Glomerular endothelial cell (primary cell): ENCODE measurements at regions not wholly inside any gene's neighbourhood (a gene's known extent, or its start where the extent isn't known, plus 50 kb on each side); places are given as distances from the start of the nearest gene placed in this dataset.
A peak's percentile ranks its signal among the peaks of the same experiment; 100 is the strongest.
"Not testable (repeated sequence)": the region's sequence is repeated elsewhere in the genome, so short reads cannot be mapped to it uniquely, and the experiment has no call there.

ENCODE experiments used
- DNase-seq: peaks from one replicate; pipeline ENCODE4 v3.0.0-alpha.2; 2011; ENCODE audit warnings: low read depth, low spot score; ENCODE audit errors: extremely low read depth

GRCh38 chr1:228887960-228888359 is 152.7 kb downstream of the RHOU start:
- DNase-seq = no peak

- no peak for DNase-seq
Measured at GRCh38 chr1:228889289-228889688, 154.0 kb downstream of the RHOU start.

- no peak for DNase-seq
Measured at GRCh38 chr1:228891272-228892034, 156.2 kb downstream of the RHOU start.

- DNase-seq = not testable (repeated sequence)
Measured at GRCh38 chr1:228892200-228892599, 156.9 kb downstream of the RHOU start.

GRCh38 chr1:228894442-228894989 is 159.2 kb downstream of the RHOU start:
- DNase-seq = no peak

GRCh38 chr1:228897901-228898300 is 162.6 kb downstream of the RHOU start:
- DNase-seq = no peak

- DNase-seq = no peak
Measured at GRCh38 chr1:228898582-228898992, 163.3 kb downstream of the RHOU start.

- no peak for DNase-seq
Measured at GRCh38 chr1:228899421-228899956, 164.2 kb downstream of the RHOU start.

- DNase-seq = no peak
Measured at GRCh38 chr1:228900099-228900885, 165.0 kb downstream of the RHOU start.

- DNase-seq = no peak
Measured at GRCh38 chr1:228900886-228901392, 165.7 kb downstream of the RHOU start.

GRCh38 chr1:228901936-228902681 is 166.8 kb downstream of the RHOU start:
- no peak for DNase-seq

- peak; percentile 89 for DNase-seq
Measured at GRCh38 chr1:228902781-228903433, 167.6 kb downstream of the RHOU start.

- DNase-seq = no peak
Measured at GRCh38 chr1:228903434-228904071, 168.3 kb downstream of the RHOU start.

- no peak for DNase-seq
Measured at GRCh38 chr1:228904222-228904621, 168.9 kb downstream of the RHOU start.

GRCh38 chr1:228905701-228906101 is 170.4 kb downstream of the RHOU start:
- no peak for DNase-seq

GRCh38 chr1:228906223-228906860 is 171.1 kb downstream of the RHOU start:
- DNase-seq = no peak

- no peak for DNase-seq
Measured at GRCh38 chr1:228911225-228912210, 176.2 kb downstream of the RHOU start.
